NB4 (cell line): ENCODE measurements at regions not wholly inside any gene's neighbourhood (a gene's known extent, or its start where the extent isn't known, plus 50 kb on each side); places are given as distances from the start of the nearest gene placed in this dataset.
"Not testable (repeated sequence)": the region's sequence is repeated elsewhere in the genome, so short reads cannot be mapped to it uniquely, and the experiment has no call there.

ENCODE experiments used
- DNase-seq: peaks from one replicate; pipeline ENCODE4 v3.0.0; 2010; ENCODE audit warnings: low read depth
- H3K4me3 ChIP-seq: one replicate; pipeline ENCODE4 v1.5.1; 2011; ENCODE audit warnings: mild to moderate bottlenecking, low read depth, low read length, moderate library complexity
- CTCF ChIP-seq: IDR thresholded peaks from one replicate; pipeline ENCODE4 v1.5.1; 2012; ENCODE audit warnings: low read depth, low read length
- MAX ChIP-seq: IDR thresholded peaks from 2 replicates; pipeline ENCODE4 v1.6.1; 2011; ENCODE audit warnings: low read depth, low read length
- MYC ChIP-seq: IDR thresholded peaks from 2 replicates; pipeline ENCODE4 v1.6.1; 2011; ENCODE audit warnings: low read depth, low read length
- POLR2A ChIP-seq: IDR thresholded peaks from 2 replicates; pipeline ENCODE4 v1.6.1; 2011; ENCODE audit warnings: mild to moderate bottlenecking; ENCODE audit not compliant: insufficient read length; ENCODE audit errors: extremely low read depth

- no peak overlapping the region for H3K4me3 ChIP-seq
- no peak for DNase-seq
- TF ChIP-seq MAX (no peak), CTCF (no peak)
Measured at GRCh38 chrX:117843749-117844148, 272.9 kb downstream of the KLHL13 start.

GRCh38 chrX:117840645-117841044 lies 276.0 kb downstream of the KLHL13 start:
- no peak for TF ChIP-seq MYC
- no peak for TF ChIP-seq MAX
- TF ChIP-seq CTCF: no peak
- TF ChIP-seq POLR2A: no peak
- DNase-seq: no peak
- H3K4me3 ChIP-seq: no peak overlapping the region

- no peak for DNase-seq
- no peak for TF ChIP-seq MYC
- TF ChIP-seq CTCF: no peak
- no peak for TF ChIP-seq MAX
- no peak for TF ChIP-seq POLR2A
- no peak overlapping the region for H3K4me3 ChIP-seq
Measured at GRCh38 chrX:117839544-117839943, 277.1 kb downstream of the KLHL13 start.

- no peak overlapping the region for H3K4me3 ChIP-seq
- no peak for DNase-seq
- TF ChIP-seq POLR2A: no peak
- TF ChIP-seq CTCF: no peak
- TF ChIP-seq MYC: no peak
- no peak for TF ChIP-seq MAX
Measured at GRCh38 chrX:117838581-117839331, 277.9 kb downstream of the KLHL13 start.

- TF ChIP-seq POLR2A (no peak), MYC (no peak), CTCF (no peak), MAX (no peak)
- no peak overlapping the region for H3K4me3 ChIP-seq
- DNase-seq: no peak
Measured at GRCh38 chrX:117835034-117835433, 281.6 kb downstream of the KLHL13 start.

GRCh38 chrX:117834076-117834475 lies 282.5 kb downstream of the KLHL13 start:
- no peak for TF ChIP-seq CTCF
- TF ChIP-seq MAX: no peak
- TF ChIP-seq POLR2A: no peak
- no peak for TF ChIP-seq MYC
- no peak for DNase-seq
- H3K4me3 ChIP-seq: no peak overlapping the region

- not testable (repeated sequence) for DNase-seq, H3K4me3 ChIP-seq
Measured at GRCh38 chrX:117821472-117821871, 295.1 kb downstream of the KLHL13 start.
